ENCODE measurements at regions not wholly inside any gene's neighbourhood (a gene's known extent, or its start where the extent isn't known, plus 50 kb on each side); places are given as distances from the start of the nearest gene placed in this dataset.

GRCh38 chr11:95675585-95675984 is 114.0 kb downstream of the FAM76B start:
- TF ChIP-seq CTCF (IDR thresholded peaks at IDR 0.05) (no peak), POLR2A (IDR thresholded peaks at IDR 0.05) (no peak)

Measured in lower leg skin (tissue), 3 donors.